ENCODE measurements at regions not wholly inside any gene's neighbourhood (a gene's known extent, or its start where the extent isn't known, plus 50 kb on each side); places are given as distances from the start of the nearest gene placed in this dataset.

DNA sequence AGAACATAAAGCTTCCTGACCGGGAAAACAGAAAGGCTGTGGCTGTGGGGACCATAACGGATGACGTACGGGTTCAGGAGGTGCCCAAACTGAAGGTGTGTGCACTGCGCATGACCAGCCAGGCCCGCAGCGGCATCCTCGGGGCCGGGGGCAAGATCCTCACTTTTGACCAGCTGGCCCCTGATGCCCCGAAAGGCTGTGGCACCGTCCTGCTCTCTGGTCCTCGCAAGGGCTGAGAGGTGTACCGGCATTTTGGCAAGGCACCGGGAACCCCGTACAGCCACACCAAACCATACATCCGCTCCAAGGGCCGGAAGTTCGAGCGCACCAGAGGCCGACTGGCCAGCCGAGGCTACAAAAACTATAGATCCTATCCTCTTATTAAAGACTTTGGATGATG, 179.3 kb downstream of the PTN start:
- H3K4me1 ChIP-seq (ENCODE audit: insufficient read depth, low read length, poor library complexity, severe bottlenecking) = no peaks in the 10 kb centered on the region
- no peaks in the 10 kb centered on the region for H3K9me3 ChIP-seq (ENCODE audit: low read depth, low read length, poor library complexity, severe bottlenecking)
- TF ChIP-seq EZH2 (IDR thresholded peaks at IDR 0.05; ENCODE audit: borderline replicate concordance, low read depth, low read length, poor library complexity, severe bottlenecking) = no peak
- TF ChIP-seq, protein P1, sequence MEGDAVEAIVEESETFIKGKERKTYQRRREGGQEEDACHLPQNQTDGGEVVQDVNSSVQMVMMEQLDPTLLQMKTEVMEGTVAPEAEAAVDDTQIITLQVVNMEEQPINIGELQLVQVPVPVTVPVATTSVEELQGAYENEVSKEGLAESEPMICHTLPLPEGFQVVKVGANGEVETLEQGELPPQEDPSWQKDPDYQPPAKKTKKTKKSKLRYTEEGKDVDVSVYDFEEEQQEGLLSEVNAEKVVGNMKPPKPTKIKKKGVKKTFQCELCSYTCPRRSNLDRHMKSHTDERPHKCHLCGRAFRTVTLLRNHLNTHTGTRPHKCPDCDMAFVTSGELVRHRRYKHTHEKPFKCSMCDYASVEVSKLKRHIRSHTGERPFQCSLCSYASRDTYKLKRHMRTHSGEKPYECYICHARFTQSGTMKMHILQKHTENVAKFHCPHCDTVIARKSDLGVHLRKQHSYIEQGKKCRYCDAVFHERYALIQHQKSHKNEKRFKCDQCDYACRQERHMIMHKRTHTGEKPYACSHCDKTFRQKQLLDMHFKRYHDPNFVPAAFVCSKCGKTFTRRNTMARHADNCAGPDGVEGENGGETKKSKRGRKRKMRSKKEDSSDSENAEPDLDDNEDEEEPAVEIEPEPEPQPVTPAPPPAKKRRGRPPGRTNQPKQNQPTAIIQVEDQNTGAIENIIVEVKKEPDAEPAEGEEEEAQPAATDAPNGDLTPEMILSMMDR (conservative IDR thresholded peaks at IDR 0.05; ENCODE audit: low read depth, low read length) = no peak
- no peaks in the 10 kb centered on the region for H3K27me3 ChIP-seq (replicated peaks; ENCODE audit: insufficient read depth, low read depth, low read length, poor library complexity)
- BruUV-seq (replicated peaks) = no TSS peak
- POLR2A ChIA-PET (ENCODE audit: low non-redundant PET) = no interaction called here
- intact Hi-C loops (cut with micrococcal nuclease; ENCODE audit: unreplicated experiment) = no loop called here
- no peak overlapping the region for H3K27ac ChIP-seq (ENCODE audit: low read depth, low read length, poor library complexity, severe bottlenecking)
- no peak overlapping the region for H3K4me3 ChIP-seq (ENCODE audit: low read depth, low read length, poor library complexity, severe bottlenecking)
- no peaks in the 10 kb centered on the region for H3K36me3 ChIP-seq (ENCODE audit: insufficient read depth, low read length, poor library complexity, severe bottlenecking)
- CTCF ChIA-PET = no interaction called here
- no peak for DNase-seq (ENCODE audit: low spot score)

DNA sequence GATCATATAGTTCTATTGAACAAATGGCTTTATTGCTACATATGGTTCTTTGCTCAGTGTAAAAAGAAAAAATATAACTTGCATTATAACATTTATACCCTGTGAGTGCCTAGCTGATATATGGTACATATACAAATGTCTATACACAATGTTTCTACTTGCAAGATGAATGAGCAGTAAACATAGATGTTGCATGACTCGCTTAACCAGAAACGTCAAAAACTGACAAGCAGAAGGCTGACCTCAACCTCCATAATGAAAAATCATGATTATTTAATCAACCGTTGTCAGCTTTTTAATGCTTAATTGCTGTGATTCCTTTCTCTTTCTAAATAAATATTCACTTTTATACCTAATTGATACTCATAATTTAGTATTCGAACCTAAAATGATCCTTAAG, 183.3 kb downstream of the PTN start:
- CTCF ChIA-PET = no interaction called here
- BruUV-seq (replicated peaks) = no TSS peak
- no peak for DNase-seq (ENCODE audit: low spot score)

DNA sequence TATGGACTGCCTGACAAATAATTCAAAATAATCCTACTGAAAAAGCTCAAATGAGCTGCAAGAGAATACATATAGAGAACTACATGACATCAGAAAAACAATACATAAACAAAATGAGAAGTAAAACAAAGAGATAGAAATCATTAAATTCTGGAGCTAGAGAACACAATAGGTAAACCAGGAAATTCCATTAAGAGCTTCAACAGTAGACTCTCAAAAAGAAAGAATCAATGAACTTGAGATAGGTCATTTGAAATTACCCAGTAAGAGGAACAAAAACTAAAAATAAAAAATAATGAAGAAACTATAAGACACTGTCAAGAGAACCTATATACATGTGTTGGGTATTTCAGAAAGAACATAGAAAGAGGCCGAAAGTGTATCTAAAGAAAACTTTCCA, 186.3 kb downstream of the PTN start:
- no TSS peak for BruUV-seq (replicated peaks)
- Histone ChIP-seq H3K27me3 (replicated peaks; ENCODE audit: insufficient read depth, low read depth, low read length, poor library complexity) (no peaks in the 10 kb centered on the region), H3K4me3 (ENCODE audit: low read depth, low read length, poor library complexity, severe bottlenecking) (no peak overlapping the region), H3K4me1 (ENCODE audit: insufficient read depth, low read length, poor library complexity, severe bottlenecking) (no peaks in the 10 kb centered on the region), H3K27ac (ENCODE audit: low read depth, low read length, poor library complexity, severe bottlenecking) (no peak overlapping the region), H3K9me3 (ENCODE audit: low read depth, low read length, poor library complexity, severe bottlenecking) (no peaks in the 10 kb centered on the region), H3K36me3 (ENCODE audit: insufficient read depth, low read length, poor library complexity, severe bottlenecking) (no peaks in the 10 kb centered on the region)
- no peak for TF ChIP-seq EZH2 (IDR thresholded peaks at IDR 0.05; ENCODE audit: borderline replicate concordance, low read depth, low read length, poor library complexity, severe bottlenecking)
- TF ChIP-seq, protein P1 (conservative IDR thresholded peaks at IDR 0.05; ENCODE audit: low read depth, low read length) = no peak
- intact Hi-C loops (cut with micrococcal nuclease; ENCODE audit: unreplicated experiment) = no loop called here
- POLR2A ChIA-PET (ENCODE audit: low non-redundant PET) = no interaction called here
- no peak for DNase-seq (ENCODE audit: low spot score)
- CTCF ChIA-PET = interaction anchor here (1.2 kb wide), 1 partner anchor 12 kb away, joined by 3 read pairs; no protein-coding TSS in a partner anchor

More for the DNA sequence above, 183.3 kb downstream of the PTN start:
- Histone ChIP-seq H3K4me1 (ENCODE audit: insufficient read depth, low read length, poor library complexity, severe bottlenecking) (no peaks in the 10 kb centered on the region), H3K27ac (ENCODE audit: low read depth, low read length, poor library complexity, severe bottlenecking) (no peak overlapping the region), H3K9me3 (ENCODE audit: low read depth, low read length, poor library complexity, severe bottlenecking) (no peaks in the 10 kb centered on the region), H3K27me3 (replicated peaks; ENCODE audit: insufficient read depth, low read depth, low read length, poor library complexity) (no peaks in the 10 kb centered on the region), H3K36me3 (ENCODE audit: insufficient read depth, low read length, poor library complexity, severe bottlenecking) (no peaks in the 10 kb centered on the region), H3K4me3 (ENCODE audit: low read depth, low read length, poor library complexity, severe bottlenecking) (no peak overlapping the region)
- POLR2A ChIA-PET (ENCODE audit: low non-redundant PET) = no interaction called here
- intact Hi-C loops (cut with micrococcal nuclease; ENCODE audit: unreplicated experiment) = no loop called here
- no peak for TF ChIP-seq EZH2 (IDR thresholded peaks at IDR 0.05; ENCODE audit: borderline replicate concordance, low read depth, low read length, poor library complexity, severe bottlenecking)
- TF ChIP-seq, protein P1 (conservative IDR thresholded peaks at IDR 0.05; ENCODE audit: low read depth, low read length) = no peak

Measured in A673 (cell line).